ENCODE measurements at regions not wholly inside any gene's neighbourhood (a gene's known extent, or its start where the extent isn't known, plus 50 kb on each side); places are given as distances from the start of the nearest gene placed in this dataset.

GRCh38 chr11:111101881-111102280 lies 143.6 kb upstream of the POU2AF2 start:
- DNase-seq (ENCODE audit: insufficient read length, low spot score) (no peak), FAIRE-seq (no peak)
- TF ChIP-seq CTCF (IDR thresholded peaks at IDR 0.05; ENCODE audit: insufficient read depth, missing control alignments), result no peak

GRCh38 chr11:111099028-111099713 lies 146.4 kb upstream of the POU2AF2 start:
- no peak for TF ChIP-seq CTCF (IDR thresholded peaks at IDR 0.05; ENCODE audit: insufficient read depth, missing control alignments)
- FAIRE-seq (no peak), DNase-seq (ENCODE audit: insufficient read length, low spot score) (no peak)

- TF ChIP-seq CTCF (IDR thresholded peaks at IDR 0.05; ENCODE audit: insufficient read depth, missing control alignments), result no peak
- DNase-seq (ENCODE audit: insufficient read length, low spot score), result no peak
- FAIRE-seq, result no peak
Measured at GRCh38 chr11:111098091-111098490, 147.4 kb upstream of the POU2AF2 start.

GRCh38 chr11:111097191-111097590 lies 148.3 kb upstream of the POU2AF2 start:
- DNase-seq (ENCODE audit: insufficient read length, low spot score) (no peak), FAIRE-seq (no peak)
- TF ChIP-seq CTCF (IDR thresholded peaks at IDR 0.05; ENCODE audit: insufficient read depth, missing control alignments), result no peak

- FAIRE-seq (no peak), DNase-seq (ENCODE audit: insufficient read length, low spot score) (no peak)
- no peak for TF ChIP-seq CTCF (IDR thresholded peaks at IDR 0.05; ENCODE audit: insufficient read depth, missing control alignments)
Measured at GRCh38 chr11:111095327-111095726, 150.2 kb upstream of the POU2AF2 start.

GRCh38 chr11:111093061-111093460 lies 152.5 kb upstream of the POU2AF2 start:
- TF ChIP-seq CTCF (IDR thresholded peaks at IDR 0.05; ENCODE audit: insufficient read depth, missing control alignments), result no peak
- DNase-seq (ENCODE audit: insufficient read length, low spot score) (no peak), FAIRE-seq (no peak)

- DNase-seq (ENCODE audit: insufficient read length, low spot score) (no peak), FAIRE-seq (no peak)
- TF ChIP-seq CTCF (IDR thresholded peaks at IDR 0.05; ENCODE audit: insufficient read depth, missing control alignments), result no peak
Measured at GRCh38 chr11:111091321-111091938, 154.1 kb upstream of the POU2AF2 start.

All from D721Med (cell line).